Stimulated activated naive B cell treated with anti-CD40 and anti-IgM and Interleukin-4, amounts not matched to agents 10 μg/mL and 1 μg/mL and 100 μg/mL, for 72 hours (primary cell): ENCODE measurements at regions not wholly inside any gene's neighbourhood (a gene's known extent, or its start where the extent isn't known, plus 50 kb on each side); places are given as distances from the start of the nearest gene placed in this dataset.

Source experiments
- ATAC-seq, 2 donors: fragments of 150-1000 bp; cut with Tn5 transposase; replicated peaks; 2 replicates each; pipeline ENCODE4 v1.10.0; 2021; ENCODE audit warnings: moderate library complexity in 1 of 2
- DNase-seq: peaks from one replicate; pipeline ENCODE4 v3.0.0; 2021
- H3K27ac Mint-ChIP-seq: one replicate; pipeline ENCODE4 v1.8.0; 2022; ENCODE audit warnings: mild to moderate bottlenecking, mixed read lengths
- H3K27me3 Mint-ChIP-seq, 2 donors: one replicate each; pipeline ENCODE4 v1.8.0; 2022; ENCODE audit warnings: mixed read lengths in 2 of 2
- H3K36me3 Mint-ChIP-seq, 2 donors: one replicate each; pipeline ENCODE4 v1.8.0; 2022; ENCODE audit warnings: mixed read lengths in 2 of 2, mild to moderate bottlenecking in 1 of 2
- H3K4me1 Mint-ChIP-seq, 2 donors: one replicate each; pipeline ENCODE4 v1.8.0; 2022; ENCODE audit warnings: mixed read lengths in 2 of 2, mild to moderate bottlenecking in 1 of 2
- H3K4me3 Mint-ChIP-seq, 2 donors: one replicate each; pipeline ENCODE4 v1.8.0; 2022; ENCODE audit warnings: mild to moderate bottlenecking in 2 of 2, mixed read lengths in 2 of 2, moderate library complexity in 1 of 2
- H3K9me3 Mint-ChIP-seq, 2 donors: one replicate each; pipeline ENCODE4 v1.8.0; 2022; ENCODE audit warnings: mixed read lengths in 2 of 2, mild to moderate bottlenecking in 1 of 2

DNA sequence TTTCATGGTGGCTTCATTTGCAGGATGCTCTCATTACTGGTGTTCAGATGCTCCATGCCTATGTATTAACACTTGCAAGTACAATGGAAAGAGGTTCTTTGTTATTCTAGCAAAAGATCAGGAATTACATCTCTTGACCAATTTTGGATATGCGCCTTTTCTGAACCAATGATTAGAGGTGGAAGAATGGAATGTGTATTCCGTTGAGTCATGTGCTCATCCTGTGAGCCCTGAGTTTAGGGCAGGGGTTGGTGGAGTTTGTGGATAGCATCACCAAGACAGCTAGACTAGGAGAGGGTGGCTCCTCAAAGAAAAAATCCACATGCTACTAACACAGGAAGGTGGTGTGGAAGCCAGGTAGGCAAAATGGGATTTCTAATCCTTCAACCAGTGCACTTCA is 80.7 kb upstream of the SLC25A26 start:
- Mint-ChIP-seq H3K4me1 (no peaks in the 10 kb centered on the region), H3K4me3 (no peak overlapping the region), H3K27me3 (peaks cover 8 to 12% of the 10 kb centered on the region in 2 donors), H3K9me3 (peaks cover 0 to 2% of the 10 kb centered on the region in 2 donors), H3K36me3 (no peaks in the 10 kb centered on the region), H3K27ac (no peak overlapping the region)
- no peak for ATAC-seq
- DNase-seq, result no peak

DNA sequence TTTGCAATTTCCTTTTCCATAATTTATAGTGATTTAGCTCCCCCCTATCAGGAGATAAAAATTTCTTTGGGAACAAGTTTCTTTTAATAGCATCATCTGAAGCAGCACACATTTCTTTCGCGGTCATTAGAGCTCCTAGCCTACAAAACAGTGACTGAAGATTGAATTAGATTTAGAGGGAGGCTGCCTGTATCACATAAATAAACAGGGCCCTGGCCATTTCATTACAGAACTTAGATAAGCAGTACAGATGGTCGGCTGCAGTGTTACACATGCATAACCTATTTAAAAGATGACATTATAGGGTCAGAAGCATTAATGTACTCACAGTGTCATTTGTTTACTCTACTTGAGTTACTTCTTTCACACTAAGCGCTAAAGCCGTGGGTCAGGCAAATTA is 81.4 kb upstream of the SLC25A26 start:
- no peak for ATAC-seq
- Mint-ChIP-seq H3K36me3 (no peaks in the 10 kb centered on the region), H3K9me3 (peaks cover 0 to 2% of the 10 kb centered on the region in 2 donors), H3K4me3 (no peak overlapping the region), H3K27me3 (peaks cover 8 to 12% of the 10 kb centered on the region in 2 donors), H3K27ac (no peak overlapping the region), H3K4me1 (no peaks in the 10 kb centered on the region)
- no peak for DNase-seq

DNA sequence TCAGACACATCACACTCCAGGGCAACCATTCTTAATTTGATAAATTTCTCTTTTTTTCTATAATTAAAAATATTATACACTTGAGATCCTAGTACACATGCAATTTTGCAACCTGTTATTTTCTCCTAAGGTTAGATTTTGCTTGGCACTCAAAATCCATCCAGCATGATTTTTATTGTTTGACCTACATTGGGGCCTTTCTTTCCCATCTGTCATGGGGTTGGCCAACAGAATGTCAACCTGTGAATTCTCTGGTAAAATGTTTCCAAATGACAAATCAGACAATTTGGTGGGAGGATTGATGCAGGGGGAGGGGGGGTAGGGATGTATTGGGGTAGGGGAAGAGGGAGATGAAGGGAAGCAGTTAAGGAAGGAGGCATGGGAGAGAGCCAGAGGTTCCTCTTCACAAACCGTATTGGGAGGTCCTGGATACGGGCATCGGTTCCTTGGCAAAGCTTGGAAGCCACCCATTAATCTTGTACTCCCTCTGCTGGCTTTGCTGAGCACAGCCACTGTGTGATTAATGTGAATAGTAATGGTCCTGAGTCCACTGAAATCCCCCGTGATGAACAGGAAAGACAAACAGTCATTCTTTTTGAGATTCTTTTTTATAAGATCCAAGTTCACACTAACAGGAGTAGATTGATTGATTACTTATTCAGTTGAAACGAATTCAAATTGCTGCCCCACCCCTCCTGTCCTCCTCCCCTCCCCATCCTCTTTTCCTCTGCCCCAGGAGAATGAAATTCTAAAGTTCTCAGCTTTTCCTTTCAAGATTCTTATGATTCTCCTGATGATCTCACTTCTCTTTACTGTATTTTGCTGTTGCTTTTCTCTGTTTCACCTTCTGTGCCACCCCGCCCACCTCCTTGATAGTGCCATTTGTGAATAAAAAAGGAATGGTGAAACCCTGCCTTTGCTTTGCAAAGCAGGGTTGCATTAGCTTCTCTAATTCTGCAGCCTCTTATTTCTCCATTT is 82.2 kb upstream of the SLC25A26 start:
- H3K4me1 Mint-ChIP-seq, result no peaks in the 10 kb centered on the region
- H3K27ac Mint-ChIP-seq, result no peak overlapping the region
- ATAC-seq (peak in 1 of 2 donors; percentile 52), DNase-seq (peak; percentile 3)
- H3K4me3 Mint-ChIP-seq, result no peak overlapping the region
- peaks cover 0 to 2% of the 10 kb centered on the region in 2 donors for H3K9me3 Mint-ChIP-seq
- peaks cover 5 to 12% of the 10 kb centered on the region in 2 donors for H3K27me3 Mint-ChIP-seq
- H3K36me3 Mint-ChIP-seq, result no peaks in the 10 kb centered on the region

DNA sequence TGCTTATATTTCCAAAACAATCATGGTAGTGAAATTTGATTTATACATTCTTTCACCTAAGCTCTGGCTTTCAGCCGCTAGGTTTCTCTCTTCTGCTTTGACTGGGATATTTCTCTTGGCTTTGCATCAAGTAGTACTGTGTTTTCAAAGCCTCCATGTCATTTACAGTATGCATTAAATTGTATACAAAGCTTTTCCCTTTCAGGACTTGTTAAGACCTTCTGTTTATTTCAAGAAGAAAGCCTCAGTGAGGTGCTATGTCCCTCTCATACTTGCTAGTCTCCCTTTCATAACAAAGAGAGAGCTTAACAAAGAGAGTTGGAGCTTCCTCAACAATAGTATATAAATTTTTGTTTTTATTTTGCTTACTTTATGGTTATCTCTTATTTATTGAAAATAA is 84.2 kb upstream of the SLC25A26 start:
- Mint-ChIP-seq H3K4me1 (no peaks in the 10 kb centered on the region), H3K36me3 (no peaks in the 10 kb centered on the region), H3K4me3 (no peak overlapping the region), H3K27ac (no peak overlapping the region), H3K9me3 (peaks cover 0 to 2% of the 10 kb centered on the region in 2 donors), H3K27me3 (peaks cover 3 to 6% of the 10 kb centered on the region in 2 donors)
- no peak for ATAC-seq
- no peak for DNase-seq

DNA sequence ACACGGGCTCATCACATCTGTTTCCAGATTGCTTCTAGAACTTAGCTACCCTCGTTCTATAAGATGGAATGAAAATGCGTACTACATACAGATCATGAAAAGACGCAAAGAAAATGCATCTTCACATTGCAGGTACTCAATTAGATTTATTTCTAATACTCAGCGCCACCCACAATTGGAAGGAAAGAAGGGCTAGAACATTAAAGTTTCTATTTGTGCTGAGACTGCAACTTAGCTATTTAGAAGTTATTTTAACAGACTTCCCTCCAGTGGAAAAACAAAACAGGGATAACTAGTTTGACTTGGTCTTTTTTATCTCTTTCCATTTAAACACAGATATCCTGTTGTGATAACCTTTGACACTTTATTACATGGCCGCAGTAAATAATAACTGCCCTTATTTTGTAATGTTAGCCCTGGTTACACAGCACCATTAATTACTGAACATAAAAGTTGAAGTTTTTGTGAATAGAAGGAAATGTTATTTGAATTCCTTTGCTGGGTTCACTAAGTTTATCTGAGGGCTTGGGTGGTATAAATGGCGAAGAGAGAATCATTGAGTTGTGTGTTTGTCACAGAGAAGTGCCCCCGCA is 86.9 kb upstream of the SLC25A26 start:
- DNase-seq (no peak), ATAC-seq (no peak)
- Mint-ChIP-seq H3K4me1 (no peaks in the 10 kb centered on the region), H3K4me3 (no peak overlapping the region), H3K36me3 (no peaks in the 10 kb centered on the region), H3K27me3 (peaks cover under 1 to 5% of the 10 kb centered on the region in 2 donors), H3K27ac (no peak overlapping the region), H3K9me3 (no peaks in the 10 kb centered on the region)

DNA sequence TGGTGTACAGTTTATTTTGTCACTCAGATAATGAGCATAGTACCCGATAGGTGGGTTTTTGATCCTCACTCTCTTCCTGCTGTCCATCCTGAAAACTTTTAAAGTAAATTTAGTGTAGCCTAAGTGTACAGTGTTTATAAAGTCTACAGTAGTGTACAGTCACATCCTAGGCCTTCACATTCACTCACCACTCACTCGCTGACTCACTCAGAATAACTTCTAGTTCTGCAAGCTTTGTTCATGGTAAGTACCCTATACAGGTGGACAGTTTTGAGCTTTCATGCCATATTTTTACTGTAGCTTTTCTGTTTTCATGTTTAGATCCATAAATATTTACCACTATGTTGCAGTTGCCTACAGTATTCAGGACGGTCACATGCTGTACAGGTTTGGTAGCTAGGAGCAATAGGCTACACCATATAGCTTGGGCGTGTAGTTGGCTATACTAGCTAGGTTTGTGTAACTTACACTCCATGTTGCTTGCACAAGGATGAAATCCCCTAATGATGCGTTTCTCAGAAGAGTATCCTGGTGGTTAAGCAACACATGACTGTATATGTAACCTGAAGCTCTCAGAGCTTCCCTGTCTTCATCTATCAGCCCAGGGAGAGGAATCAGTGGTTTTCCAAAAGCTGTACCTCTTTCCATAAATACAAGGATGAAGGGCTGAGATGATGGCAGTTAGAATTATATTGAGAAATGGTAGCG is 87.6 kb upstream of the SLC25A26 start:
- no peaks in the 10 kb centered on the region for H3K4me1 Mint-ChIP-seq
- DNase-seq (no peak), ATAC-seq (no peak)
- no peaks in the 10 kb centered on the region for H3K27me3 Mint-ChIP-seq
- H3K27ac Mint-ChIP-seq, result no peak overlapping the region
- H3K36me3 Mint-ChIP-seq, result no peaks in the 10 kb centered on the region
- no peak overlapping the region for H3K4me3 Mint-ChIP-seq
- H3K9me3 Mint-ChIP-seq, result no peaks in the 10 kb centered on the region

DNA sequence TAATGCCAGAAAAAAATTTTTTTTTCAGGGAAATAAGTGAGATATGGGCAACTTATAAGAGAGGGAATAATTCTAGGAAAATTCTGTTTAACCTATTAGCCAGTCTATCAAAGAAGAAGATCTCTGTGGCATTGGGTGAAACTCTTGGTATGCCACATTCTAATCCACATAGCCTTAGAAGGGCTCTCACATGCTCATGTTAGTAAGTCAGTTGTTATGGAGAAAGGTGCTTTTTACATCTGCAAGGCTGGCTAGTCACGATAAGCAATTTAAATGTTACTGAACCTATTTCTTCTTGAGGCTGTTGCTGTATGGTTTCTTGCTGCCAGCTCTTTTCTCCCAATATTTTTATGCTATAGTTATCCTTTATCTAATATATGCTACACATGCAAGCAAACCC is 89.9 kb upstream of the MAGI1 start:
- Mint-ChIP-seq H3K27ac (no peak overlapping the region), H3K27me3 (peaks cover 0 to 5% of the 10 kb centered on the region in 2 donors), H3K4me3 (no peak overlapping the region), H3K9me3 (peaks cover 0 to 2% of the 10 kb centered on the region in 2 donors), H3K36me3 (no peaks in the 10 kb centered on the region), H3K4me1 (no peaks in the 10 kb centered on the region)
- DNase-seq, result no peak
- no peak for ATAC-seq

DNA sequence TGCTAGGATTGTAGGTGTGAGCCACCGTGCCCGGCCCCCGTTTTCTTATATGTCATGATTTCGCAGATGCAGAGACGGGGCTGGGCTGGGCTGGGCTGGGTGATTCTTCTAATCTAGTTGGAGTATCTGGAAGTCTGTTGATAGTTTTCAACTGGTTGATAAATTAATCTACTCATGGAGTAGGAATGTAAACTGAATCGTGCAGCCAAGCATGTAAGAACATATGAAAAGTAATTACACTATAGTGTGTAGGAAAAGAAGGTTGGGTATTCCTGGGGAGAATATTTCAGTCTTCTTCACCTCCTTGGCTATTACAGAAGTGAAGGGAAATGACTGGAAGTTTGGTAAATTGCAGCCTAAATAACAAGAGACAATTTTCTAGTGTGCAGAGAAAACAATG is 82.6 kb upstream of the MAGI1 start:
- no peak overlapping the region for H3K27ac Mint-ChIP-seq
- H3K27me3 Mint-ChIP-seq, result peaks cover 0 to 5% of the 10 kb centered on the region in 2 donors
- H3K4me3 Mint-ChIP-seq, result no peak overlapping the region
- no peaks in the 10 kb centered on the region for H3K4me1 Mint-ChIP-seq
- H3K36me3 Mint-ChIP-seq, result no peaks in the 10 kb centered on the region
- H3K9me3 Mint-ChIP-seq, result peaks cover 0 to 2% of the 10 kb centered on the region in 2 donors
- ATAC-seq (no peak), DNase-seq (no peak)

DNA sequence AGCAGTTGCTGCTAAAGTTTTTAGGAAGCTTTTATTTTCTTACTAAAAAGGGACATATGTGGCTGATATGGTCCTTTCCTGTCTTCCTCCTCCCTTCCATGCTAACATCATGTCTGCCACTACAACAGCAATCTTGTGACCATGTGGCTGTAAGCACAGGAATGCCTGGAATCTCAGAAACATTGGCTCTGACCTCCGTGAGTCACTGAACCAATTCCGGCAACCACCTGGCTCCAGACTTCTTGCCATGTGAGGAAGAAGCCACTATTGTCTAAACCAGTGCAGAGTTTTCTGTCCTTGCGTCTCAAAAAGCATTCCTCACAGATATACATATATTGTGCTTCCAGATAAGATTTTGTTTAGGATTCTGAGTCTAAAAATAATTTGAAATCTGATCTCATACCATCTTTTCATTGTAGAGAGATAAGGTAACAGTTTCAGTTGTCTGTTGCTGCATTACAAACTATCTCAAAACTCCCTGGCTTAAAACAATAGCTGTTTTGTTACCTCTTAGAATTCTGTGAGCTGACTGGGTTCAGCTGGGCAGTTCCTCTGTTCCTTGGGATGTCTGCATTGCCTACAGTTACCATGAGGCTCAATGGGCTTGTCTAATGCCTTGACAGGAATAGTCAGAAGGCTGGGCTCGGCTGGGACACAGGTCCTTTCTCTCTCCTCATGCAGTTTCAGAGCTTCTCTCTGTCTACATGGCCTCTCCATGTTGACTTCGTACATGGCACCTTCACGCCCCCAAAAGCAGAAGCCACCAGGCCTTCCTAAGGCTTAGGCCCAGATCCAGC is 77.3 kb upstream of the MAGI1 start:
- ATAC-seq (no peak), DNase-seq (no peak)
- Mint-ChIP-seq H3K27me3 (peaks cover 0 to 6% of the 10 kb centered on the region in 2 donors), H3K4me1 (no peaks in the 10 kb centered on the region), H3K4me3 (no peak overlapping the region), H3K27ac (no peak overlapping the region), H3K9me3 (no peaks in the 10 kb centered on the region), H3K36me3 (no peaks in the 10 kb centered on the region)

DNA sequence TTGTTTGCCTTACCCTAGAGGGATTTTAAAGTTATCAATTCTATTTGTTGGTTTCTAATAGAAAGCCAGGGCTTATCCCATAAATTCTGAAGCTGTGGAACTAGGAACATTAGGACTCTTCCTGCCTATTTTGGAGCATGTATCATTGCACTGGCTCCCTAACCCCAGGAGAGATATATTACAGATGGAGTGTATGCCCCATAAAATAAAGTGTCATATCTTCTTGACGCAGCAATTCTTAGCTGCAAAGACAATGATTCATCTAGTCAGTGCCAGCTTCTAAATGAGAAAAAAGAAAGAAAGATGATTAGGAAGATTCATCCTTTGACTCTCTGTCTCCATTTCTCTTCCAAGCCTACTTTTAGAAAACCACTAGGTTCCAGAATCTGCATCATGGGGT is 74.8 kb upstream of the MAGI1 start:
- DNase-seq (no peak), ATAC-seq (no peak)
- Mint-ChIP-seq H3K27me3 (peaks cover 0 to 6% of the 10 kb centered on the region in 2 donors), H3K9me3 (no peaks in the 10 kb centered on the region), H3K4me1 (no peaks in the 10 kb centered on the region), H3K27ac (no peak overlapping the region), H3K36me3 (no peaks in the 10 kb centered on the region), H3K4me3 (no peak overlapping the region)

DNA sequence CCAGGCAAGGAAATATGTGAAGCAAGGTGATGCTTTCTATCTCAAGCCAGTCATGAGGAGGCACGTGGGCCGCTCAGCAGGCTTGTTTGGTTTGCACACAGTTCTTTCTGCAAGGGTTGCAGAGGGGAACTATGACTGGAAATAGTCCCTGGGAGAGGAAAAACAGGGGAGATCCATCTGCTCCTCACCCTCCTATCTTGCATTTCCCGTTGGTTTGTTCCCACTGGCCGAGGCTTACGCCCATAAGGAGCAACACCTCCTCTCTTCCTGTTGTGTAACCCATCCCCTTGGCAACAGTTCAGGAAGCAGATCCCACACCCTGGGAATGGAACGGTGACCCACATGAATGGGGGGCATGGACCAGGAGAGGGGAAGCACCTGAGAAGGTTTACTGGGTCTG is 72.1 kb upstream of the MAGI1 start:
- no peaks in the 10 kb centered on the region for H3K9me3 Mint-ChIP-seq
- no peaks in the 10 kb centered on the region for H3K36me3 Mint-ChIP-seq
- H3K27ac Mint-ChIP-seq, result no peak overlapping the region
- peaks cover 0 to 6% of the 10 kb centered on the region in 2 donors for H3K27me3 Mint-ChIP-seq
- DNase-seq (no peak), ATAC-seq (no peak)
- no peak overlapping the region for H3K4me3 Mint-ChIP-seq
- no peaks in the 10 kb centered on the region for H3K4me1 Mint-ChIP-seq

DNA sequence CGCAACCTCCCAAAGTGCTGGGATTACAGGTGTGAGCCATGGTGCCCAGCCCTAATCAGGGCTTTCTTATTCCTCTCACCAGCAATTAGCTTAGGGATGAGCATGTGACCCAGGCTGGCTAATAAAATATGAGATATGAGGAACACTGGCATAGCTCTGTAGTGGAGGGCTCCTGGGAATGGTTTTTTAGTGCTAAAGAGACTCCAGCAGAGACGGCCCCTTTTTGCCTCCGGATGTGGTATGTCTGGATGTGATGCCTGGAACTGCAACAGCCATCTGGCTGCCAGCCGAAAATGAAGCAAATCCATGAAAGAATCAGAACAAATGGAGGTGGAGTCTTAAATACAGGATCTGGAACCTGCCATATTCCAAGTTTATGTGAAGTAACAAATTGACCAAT is 69.1 kb upstream of the MAGI1 start:
- H3K4me3 Mint-ChIP-seq, result no peak overlapping the region
- no peaks in the 10 kb centered on the region for H3K36me3 Mint-ChIP-seq
- H3K27ac Mint-ChIP-seq, result no peak overlapping the region
- DNase-seq (no peak), ATAC-seq (no peak)
- no peaks in the 10 kb centered on the region for H3K4me1 Mint-ChIP-seq
- peaks cover 0 to 6% of the 10 kb centered on the region in 2 donors for H3K27me3 Mint-ChIP-seq
- peaks cover 0 to 4% of the 10 kb centered on the region in 2 donors for H3K9me3 Mint-ChIP-seq

DNA sequence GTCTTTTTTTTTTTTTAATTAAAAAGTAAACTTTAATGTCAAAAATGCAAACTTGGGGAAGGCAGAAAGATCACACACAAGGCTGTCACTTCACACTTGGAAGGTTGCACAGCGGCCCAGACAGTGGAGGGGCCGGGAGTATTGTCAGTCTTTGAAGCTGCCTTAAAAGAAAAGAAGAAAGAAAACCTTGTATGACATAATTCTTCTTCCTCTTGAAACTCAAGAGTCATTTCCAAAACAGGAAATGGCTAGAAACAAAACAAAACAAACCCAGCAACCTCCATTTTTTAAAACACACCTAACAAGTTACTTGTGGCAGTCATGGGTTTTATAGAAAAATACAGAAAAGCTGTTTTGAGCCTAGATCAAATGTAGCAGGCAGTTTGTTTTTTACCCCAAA is 68.1 kb upstream of the MAGI1 start:
- ATAC-seq (no peak), DNase-seq (no peak)
- Mint-ChIP-seq H3K4me3 (no peak overlapping the region), H3K9me3 (peaks cover 0 to 4% of the 10 kb centered on the region in 2 donors), H3K27me3 (peaks cover 0 to 6% of the 10 kb centered on the region in 2 donors), H3K4me1 (no peaks in the 10 kb centered on the region), H3K36me3 (no peaks in the 10 kb centered on the region), H3K27ac (no peak overlapping the region)

DNA sequence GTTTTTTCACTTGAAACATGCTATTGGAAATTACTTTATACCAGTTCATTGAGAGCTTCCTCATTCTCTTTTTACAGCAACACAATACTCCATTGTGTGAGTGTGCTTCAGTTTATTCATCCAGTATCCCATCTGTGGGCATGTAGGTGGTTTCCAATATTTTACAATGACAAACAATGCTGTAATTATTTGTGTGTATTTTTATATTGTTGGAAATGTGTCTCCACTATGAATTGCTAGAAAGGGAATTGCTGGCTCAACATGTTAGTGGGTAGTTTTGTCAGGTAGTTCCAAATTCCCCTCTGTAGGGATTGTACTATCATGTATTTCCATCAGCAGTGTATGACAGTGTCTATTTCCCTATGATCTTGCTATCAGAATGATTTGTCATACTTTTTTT is 65.8 kb upstream of the MAGI1 start:
- ATAC-seq (no peak), DNase-seq (no peak)
- H3K4me3 Mint-ChIP-seq, result no peak overlapping the region
- no peaks in the 10 kb centered on the region for H3K36me3 Mint-ChIP-seq
- H3K9me3 Mint-ChIP-seq, result peaks cover 0 to 4% of the 10 kb centered on the region in 2 donors
- H3K4me1 Mint-ChIP-seq, result no peaks in the 10 kb centered on the region
- H3K27ac Mint-ChIP-seq, result no peak overlapping the region
- no peaks in the 10 kb centered on the region for H3K27me3 Mint-ChIP-seq
